ENCODE measurements at regions not wholly inside any gene's neighbourhood (a gene's known extent, or its start where the extent isn't known, plus 50 kb on each side); places are given as distances from the start of the nearest gene placed in this dataset.

DNA sequence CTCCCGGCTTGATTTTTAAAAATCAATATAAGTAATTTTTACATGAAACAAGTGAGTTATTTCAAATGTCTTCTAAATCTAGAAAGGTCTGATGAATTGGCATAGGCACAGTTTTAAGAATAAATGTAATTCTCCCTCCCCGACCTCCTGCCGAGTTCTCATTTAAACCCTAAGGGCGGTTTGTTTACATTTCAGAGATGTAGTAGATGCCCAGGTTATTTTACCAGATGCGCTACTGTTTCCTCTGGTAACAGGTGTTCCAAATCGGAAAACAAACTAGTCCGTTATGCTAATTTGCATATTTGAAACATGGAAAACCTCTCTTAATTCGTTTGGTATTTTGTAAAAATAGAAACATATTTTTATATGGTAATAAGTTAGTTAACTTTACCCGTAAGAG is 53.8 kb upstream of the CFAP126 start:
- TF ChIP-seq SP1 (IDR thresholded peaks at IDR 0.05) = no peak
- TF ChIP-seq NFRKB (IDR thresholded peaks at IDR 0.05) = no peak
- TF ChIP-seq BHLHE40 (IDR thresholded peaks at IDR 0.05; ENCODE audit: borderline replicate concordance) = no peak
- TF ChIP-seq FOXM1 (IDR thresholded peaks at IDR 0.05; ENCODE audit: borderline replicate concordance) = no peak
- TF ChIP-seq FOXA1 (IDR thresholded peaks at IDR 0.05) = no peak
- no peak for TF ChIP-seq SUZ12 (IDR thresholded peaks at IDR 0.05)
- no peak for TF ChIP-seq FOXK2 (IDR thresholded peaks at IDR 0.05)
- no peak for TF ChIP-seq ELF4 (IDR thresholded peaks at IDR 0.05)
- TF ChIP-seq CTBP1 (IDR thresholded peaks at IDR 0.05; ENCODE audit: borderline replicate concordance) = no peak
- TF ChIP-seq ARNT (IDR thresholded peaks at IDR 0.05) = no peak

All from HEK293T (cell line).